ENCODE measurements at regions not wholly inside any gene's neighbourhood (a gene's known extent, or its start where the extent isn't known, plus 50 kb on each side); places are given as distances from the start of the nearest gene placed in this dataset.

DNA sequence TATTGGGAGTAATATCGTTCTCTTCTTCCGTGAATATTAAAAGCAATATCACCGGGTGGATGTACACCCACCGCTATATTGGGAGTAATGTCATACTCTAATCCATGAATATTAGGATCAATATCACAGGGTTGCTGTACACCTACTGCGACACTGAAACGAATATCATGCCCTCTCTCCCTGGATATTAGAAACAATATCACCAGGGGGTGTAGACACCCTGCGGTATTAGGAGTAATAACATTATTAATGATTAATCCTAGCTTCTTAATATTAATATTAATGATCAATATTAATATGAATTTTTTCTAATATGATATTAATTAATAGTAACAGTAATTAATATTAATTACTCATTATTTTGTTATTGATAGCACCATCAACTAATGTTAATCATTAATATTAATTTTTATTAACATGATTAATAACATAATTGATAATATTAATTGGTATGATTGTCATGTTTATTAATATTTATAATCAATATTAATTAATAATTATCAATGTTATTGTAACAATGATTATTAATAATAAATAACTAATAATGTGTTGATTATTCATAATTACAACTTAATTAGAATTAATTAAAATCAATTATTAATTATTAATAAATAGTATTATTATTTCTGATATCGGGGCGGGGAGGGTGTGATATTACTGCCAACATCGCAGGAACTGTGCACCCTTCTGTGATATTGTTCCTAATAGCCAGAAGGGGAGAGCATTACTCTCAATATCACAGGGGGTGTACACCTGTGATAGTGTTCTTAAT lies 121.3 kb upstream of the C1GALT1 start:
- no peak for DNase-seq

DNA sequence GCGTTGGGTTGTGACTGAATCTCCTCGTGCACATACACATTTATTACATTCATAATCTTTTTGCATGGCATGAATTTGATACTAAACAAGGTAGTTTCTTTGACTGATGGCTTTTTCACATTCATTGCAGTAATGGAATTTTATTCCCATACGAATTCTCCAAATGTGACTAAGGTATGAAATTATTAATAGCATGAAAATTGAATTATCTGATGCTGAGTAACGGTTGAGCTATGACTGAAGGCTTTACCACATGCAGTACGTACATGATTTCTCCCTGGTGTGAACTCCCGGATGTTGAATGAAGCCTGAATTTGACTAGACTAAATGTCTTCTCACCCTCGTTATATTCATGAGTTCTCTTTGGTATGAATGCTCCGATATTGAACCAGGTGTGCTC lies 104.4 kb upstream of the C1GALT1 start:
- DNase-seq: no peak

DNA sequence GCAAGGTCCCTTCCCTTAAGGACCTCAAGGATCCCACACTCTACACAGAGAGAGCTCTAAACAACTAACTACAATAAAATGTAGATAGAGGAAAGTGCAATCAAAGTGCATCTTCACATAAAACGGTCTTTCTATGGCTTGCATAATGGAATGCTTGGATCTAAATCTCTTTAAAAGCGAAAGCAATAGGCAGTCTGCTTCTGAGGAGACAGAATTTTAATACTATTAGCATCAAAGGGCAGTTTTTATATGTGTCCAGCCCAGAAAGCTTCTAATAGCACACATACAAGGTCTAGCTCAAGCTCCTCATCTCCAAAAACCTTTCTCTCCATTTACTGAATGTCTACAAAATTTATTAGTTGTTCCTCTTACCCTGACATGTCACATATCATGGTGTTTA lies 101.5 kb upstream of the C1GALT1 start:
- DNase-seq: no peak

DNA sequence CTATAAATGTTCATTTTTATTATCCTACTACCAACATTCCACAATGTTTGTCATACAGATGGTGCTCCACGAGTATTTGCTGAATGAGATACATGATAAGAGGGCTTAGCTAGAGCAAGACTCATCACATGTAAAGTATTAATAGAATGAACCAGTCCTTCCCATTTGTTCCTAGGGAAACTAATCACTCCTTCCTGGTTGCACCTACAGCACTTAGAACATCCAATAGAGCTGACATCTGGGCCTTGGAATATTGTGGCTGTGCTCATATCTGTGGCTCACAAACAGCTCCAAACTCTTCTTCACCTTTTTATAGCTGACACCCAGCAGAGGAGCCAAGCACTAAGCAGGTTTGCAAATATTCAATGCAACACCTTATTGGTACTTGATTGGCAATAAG lies 91.9 kb upstream of the C1GALT1 start:
- no peak for DNase-seq

DNA sequence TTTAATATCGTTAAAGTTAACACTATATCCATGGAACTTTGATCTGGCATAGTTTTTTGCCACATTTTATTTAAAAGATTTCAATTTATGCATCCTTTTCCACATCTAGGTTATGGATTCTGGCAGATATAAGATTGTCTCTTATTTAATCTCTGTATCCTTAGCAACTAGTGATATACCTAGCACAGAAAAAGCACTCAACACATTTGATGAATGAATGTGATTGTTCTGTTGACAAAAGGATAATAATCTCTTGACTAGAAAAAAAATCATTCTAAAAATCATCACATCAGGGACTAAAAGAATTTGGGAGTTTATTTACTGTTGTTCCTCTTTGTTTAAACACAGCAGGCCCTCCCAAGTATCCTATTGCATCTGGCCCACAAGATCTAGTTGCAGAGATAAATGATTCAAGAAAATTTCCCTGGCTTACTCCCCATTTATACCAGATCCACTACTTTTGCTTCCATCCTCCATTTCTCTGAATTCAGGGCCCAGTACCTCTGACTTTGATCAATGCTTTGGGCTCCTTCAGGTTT lies 84.0 kb upstream of the C1GALT1 start:
- no peak for DNase-seq

DNA sequence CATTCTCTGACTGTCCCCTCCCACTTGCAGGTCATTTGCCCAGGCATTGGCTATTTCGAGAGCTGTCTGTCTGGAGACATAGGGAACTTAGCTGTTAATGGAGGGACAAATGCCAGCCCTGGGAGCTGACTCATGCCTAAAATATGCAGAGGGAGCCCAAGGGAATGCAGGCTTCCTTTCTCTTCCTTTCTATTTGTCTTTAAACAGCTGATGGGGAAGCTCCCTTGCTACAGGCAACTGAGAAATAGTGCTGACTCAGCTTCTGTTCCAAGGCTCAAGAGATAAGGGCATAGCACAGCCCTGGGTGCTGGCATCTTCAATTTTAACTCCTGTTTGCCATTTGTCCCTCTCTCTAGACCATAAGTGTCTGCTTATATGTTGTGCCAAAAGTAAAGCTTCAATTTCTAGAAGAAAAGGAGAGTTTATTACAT lies 82.7 kb upstream of the C1GALT1 start:
- DNase-seq: no peak

DNA sequence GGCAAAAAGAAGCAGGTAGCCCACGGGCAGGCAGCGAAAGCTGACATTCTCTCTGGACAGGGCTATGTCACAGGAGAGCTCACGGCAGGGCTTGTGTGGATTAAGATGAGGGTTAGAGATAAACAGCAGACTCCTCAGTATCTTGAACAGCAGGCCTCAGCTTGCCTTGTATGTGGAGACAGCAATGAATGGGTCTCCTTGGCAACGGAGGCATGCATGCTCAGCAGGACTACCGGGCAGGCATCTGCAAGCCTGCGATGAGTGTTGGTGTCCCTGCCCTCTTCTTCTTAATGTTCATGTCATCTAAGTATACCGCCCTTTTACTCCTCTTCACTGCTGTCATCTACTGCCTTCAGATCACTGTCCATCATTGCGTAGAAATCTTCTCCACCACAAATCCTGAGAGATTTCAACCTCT lies 81.9 kb upstream of the C1GALT1 start:
- no peak for DNase-seq

DNA sequence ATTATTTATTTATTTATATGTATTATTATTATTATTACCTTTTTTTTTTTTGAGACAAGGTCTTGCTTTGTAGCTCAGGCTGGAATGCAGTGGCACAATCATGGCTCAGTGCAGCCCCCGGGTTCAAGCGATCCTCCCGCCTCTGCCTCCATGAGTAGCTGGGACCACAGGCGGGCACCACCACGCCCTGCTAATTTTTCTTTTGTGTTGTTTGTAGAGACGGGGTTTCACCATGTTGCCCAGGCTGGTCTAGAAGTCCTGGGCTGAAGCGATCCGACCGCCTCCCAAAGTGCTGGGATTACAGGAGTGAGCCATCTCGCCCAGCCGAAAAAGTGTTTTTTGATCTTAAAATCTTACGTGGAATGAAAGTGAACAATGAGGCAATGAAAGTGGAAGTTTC lies 79.4 kb upstream of the C1GALT1 start:
- no peak for DNase-seq

DNA sequence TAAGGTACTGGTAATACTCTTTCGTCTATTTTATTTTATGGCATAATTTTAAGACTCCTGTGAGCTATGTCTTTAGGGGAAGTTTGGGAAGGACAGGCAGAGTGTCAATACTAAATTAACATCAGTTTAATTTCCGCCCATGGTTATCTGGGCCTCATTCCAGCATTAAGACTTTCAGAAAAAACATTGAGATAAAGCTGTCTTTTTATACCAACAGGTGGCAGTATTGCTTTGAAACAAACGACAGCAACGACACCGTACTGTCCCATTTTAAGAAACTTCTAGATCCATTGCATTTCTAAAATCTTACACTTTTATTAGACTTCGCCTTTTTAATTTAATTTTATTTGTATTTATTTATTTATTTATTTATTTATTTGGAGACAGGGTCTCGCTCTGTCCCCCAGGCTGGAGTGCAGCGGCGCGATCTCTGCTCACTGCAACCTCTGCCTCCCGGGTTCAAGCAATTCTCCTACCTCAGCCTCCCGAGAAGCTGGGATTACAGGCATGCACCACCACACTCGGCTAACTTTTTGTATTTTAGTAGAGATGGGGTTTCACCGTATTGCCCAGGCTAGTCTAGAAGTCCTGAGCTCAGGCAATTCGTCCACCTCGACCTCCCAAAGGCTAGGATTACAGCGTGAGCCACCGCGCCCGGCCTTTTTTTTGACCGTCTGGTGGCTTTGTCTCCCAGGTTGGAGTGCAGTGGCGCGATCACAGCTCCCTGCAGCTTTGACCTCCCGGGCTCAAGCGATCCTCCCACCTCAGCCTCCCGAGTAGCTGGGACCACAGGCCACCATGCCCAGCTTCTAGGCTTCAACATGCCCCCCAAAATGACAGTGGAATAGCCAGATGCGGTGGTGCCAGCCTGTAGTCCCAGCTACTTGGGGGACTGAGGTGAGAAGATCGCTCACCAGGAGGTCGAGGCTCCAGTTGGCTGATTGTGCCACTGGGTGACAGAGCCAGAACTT lies 78.7 kb upstream of the C1GALT1 start:
- DNase-seq: peak; percentile 78

DNA sequence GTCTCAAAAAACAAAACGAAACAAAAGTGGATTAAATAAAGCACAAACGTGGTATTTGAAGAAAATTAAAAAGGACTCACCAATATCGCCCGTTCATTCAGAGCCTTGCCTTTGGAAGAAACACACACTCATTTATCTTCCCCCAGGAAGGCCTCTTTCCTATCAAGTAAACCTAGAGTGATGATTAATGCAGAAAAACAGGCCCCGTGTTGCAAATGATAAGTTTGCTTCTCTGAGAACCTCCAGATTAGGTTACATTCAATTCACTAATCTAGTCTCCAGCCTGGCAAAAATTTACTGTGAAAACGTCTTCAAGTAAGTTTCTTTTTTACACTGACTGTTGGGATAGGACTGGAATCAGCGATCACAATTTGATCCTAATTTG lies 78.0 kb upstream of the C1GALT1 start:
- no peak for DNase-seq

DNA sequence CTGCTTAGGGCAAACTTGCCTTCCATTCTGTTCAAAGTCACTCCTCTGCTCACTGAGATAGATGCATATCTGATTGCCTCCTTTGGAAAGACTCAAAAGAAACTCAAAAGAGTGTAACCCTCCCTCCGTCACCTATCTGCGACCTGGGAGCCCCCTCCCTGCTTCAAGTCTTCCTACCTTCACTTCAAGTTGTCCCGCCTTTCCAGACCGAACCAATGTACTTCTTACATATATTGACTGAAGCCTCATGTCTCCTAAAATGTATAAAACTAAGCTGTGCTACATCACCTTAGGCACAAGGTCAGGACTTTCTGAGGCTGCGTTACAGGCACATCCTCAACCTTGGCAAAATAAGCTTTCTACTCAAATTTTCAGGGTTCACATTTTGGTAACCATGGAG lies 77.4 kb upstream of the C1GALT1 start:
- DNase-seq: no peak

DNA sequence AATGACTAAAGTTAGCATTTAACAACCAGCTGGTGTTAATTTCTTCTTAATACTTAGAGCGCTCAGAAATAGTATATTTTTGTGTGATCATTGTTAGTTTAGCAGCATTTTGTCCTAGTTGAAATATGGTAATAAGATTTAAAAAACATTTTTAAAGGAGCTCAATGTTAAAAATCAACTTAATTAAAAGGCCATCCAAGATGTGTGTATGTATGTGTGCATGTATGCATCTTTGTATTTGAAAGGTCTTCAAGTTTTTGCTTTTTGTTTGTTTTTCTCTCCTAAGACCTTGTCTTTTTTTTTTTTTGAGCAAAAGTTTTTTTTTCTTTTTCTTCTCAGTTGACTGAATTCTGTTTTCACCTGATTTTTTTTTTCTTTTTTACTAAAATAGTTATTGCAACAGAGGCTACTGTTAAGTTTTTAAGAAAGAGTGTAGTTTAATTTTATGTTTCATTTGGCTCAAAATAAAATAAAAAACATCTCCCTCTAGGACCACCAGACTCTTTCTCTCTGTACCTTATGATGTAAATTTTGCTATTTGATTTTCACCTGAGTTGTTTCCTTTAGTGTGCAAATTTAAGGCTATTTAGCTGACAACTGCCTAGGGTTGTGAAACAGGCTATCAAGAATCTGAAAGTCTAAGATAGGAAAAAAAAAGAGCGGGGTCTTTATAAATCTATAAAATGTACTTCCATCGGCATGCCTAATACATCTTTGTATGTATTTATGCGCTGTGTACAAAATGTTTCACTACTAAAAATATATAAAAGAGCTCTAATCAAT lies 76.4 kb upstream of the C1GALT1 start:
- no peak for DNase-seq

DNA sequence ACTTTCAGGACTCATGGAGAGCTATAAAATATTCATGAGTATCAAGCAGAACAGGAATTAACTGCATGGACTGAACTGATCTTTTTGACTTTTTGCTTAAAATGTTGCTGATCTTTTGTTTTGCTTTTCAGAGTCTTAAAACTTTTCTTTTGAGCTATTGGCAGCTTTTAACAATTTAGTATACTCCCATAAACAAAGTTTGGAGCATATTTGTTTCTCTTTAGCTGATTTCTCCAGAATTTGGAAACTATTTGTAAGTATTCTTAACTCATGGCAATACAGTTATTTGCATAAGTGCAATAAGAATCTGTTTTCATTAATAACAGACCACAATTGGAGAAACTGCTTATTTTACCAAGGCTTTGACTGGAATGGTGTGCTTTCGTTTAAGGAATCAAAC lies 73.4 kb upstream of the C1GALT1 start:
- no peak for DNase-seq

DNA sequence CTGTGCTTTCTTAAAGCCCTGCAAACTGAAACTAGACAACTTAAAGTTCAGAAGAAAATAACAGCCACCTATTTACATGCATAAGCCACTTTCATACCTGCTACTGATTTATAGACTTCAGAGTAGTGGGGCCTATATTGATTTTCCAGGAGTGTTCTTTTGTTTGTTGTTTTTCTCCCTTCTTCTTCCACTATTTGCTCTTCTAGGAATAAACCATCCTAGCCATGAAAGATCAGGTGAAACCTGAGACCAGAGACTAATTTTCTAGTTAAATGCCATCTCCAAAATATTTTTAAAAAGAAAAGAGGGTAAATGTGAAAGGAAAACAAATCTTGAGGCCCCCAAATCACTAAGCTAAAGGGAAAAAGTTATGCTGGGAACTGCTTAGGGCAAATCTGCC lies 72.4 kb upstream of the C1GALT1 start:
- DNase-seq: no peak

DNA sequence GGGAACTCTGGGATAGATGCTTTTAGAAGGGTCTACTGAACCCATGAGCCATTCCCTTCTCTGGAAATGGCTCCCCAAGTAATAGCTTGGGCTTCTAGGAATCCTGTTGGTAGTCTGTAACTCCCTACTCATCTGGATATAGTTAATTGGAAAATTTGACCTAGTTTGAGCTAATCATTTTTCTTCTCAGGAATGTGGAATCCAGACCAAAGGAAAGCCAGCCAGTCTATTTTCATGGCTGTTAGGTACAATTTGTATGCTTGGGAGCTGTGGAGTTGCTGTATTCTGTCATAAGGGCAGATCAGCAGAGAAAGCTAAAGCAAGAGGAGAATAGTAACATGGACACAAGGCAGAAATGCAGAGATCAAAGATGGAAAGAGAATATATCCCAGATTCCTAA lies 71.6 kb upstream of the C1GALT1 start:
- no peak for DNase-seq

DNA sequence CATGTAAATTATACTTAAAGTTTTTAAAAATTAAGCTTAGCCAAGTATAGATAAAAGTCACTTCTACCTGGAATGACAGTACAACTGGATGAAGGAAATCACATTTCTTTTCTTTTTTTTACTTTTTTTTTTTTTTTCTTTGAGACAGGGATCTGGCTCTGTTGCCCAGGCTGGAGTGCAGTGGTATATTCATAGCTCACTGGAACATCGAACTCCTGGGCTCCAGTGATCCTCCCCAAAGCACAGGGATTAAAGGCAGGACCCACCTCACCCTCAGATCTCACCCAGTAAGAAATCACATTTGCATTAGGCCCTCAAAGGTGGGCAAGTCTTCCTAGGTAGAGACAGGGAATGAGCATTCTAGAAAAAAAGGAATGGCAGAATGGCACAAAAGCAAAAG lies 69.5 kb upstream of the C1GALT1 start:
- DNase-seq: no peak

DNA sequence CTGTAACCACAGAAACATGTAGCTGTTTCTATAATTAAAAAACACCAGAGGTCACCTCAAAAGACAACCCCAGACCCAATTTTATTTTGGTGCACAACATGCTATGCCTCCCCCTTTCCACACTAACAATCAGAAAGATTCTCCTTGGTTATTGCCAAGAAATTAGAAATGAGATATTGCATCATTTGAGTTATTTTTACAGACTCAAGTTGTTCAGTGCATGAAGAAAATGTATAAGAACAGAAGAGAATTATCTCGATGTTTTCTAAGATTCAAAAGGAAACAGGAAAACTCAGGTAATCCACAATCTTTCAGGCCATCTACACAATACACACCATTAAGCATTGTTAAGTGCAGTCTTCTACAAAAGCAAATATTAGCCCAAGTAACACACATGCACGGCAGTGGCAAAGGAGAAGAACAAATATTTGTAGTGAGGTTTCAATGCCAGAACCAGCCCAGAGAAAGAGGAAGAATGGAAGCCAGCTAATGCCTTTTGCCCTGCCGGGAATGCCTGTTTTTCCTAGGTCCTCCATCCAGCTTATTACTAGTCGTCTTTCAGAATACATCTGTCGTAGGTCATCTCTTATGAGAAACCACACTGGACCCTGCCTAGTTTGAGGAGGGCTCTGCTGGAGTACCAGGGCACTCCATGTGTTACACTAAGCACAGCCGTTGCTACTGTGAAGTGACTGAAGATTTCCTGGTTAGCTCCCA lies 67.6 kb upstream of the C1GALT1 start:
- DNase-seq: no peak

DNA sequence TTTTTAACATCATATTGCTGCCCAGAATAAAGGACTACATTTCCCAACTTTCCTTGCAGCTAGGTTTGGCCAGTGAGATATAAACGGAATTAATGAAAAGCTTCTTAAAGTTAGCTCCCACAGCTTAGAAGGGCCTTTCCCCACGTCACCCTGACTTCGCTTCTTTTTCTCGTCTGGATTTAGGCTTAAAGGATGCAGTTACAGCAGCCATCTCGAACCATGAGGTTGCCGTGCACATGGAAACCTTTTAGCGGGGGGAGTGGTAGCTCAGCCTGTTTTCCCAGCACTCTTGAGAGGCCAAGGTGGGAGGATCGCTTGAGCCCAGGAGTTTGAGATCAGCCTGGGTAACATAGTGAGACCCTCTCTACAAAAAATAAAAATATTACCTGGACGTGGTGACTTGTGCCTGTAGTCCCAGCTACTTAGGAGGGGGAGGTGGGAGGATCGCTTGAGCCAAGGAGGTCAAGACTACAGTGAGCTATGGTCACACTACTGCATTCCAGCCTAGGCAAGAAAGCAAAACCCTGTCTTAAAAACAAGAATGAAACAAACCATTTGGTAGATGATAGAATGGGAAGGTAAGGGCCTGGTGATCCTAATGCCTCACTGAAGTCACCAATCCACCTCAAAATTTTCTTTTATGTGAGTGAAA lies 64.3 kb upstream of the C1GALT1 start:
- no peak for DNase-seq

DNA sequence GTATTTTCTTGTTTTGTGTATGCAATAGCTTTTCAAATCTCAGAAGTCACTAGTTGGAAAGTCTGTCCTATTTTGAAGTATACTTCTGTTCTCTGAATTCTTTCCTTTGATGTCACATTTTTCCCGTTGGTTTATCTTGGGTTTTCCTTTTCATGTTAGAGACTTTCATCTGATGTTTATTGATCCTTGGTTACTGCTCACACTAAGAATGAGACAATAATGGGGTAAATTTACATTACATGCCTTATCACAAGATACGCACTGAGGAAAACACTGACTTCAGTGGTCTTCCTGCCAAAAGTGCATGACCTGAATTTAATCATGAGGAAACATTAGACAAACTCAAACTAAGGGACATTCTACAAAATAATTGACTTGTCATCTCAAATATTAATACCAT lies 63.5 kb upstream of the C1GALT1 start:
- no peak for DNase-seq

DNA sequence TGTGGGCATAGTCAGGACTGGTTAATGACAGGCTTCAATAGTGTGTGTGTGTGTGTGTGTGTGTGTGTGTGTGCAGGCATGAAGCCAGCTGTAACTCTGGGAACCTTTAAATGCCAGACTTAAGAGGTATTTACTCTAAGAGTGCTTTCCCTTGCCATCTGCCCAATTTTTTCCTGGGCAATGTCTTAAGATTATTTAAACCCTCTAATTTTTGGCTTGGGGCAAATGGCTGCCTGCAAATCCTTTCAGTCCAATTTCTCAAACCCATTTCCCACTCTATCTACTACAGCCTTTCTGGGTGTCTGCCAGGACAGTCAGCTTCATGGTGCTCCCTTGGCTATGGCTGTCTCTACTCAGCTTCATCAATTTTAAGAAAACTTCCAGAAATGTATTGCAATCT lies 62.6 kb upstream of the C1GALT1 start:
- DNase-seq: no peak

DNA sequence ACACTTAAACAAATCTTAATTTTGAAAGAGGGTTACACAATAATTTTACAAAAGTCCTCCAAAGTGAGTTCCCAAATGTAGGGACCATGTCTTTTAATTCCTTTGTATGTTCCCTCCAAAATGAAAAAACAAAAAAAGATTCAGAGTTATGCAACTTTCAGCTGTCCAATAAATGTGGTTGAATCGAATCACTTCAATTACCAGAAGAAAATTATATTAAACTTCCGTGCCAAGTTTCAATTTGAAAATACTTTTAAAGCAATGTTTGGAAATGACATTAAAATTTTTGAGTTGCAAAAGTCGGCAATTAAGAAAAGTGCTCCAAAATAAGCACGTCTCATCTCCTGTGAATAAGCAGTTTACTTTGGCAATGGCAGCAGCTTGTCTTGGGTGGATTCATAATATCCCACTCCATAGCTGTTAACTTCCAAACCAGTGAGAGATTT lies 60.3 kb upstream of the C1GALT1 start:
- no peak for DNase-seq
